D721Med (cell line): ENCODE measurements at regions not wholly inside any gene's neighbourhood (a gene's known extent, or its start where the extent isn't known, plus 50 kb on each side); places are given as distances from the start of the nearest gene placed in this dataset.

Experiments
- DNase-seq: peaks from one replicate; pipeline ENCODE4 v3.0.0; 2011; ENCODE audit warnings: low spot score; ENCODE audit not compliant: insufficient read length
- FAIRE-seq: peaks from 2 replicates; lab custom pipeline; 2011; peaks lifted over from hg19 to GRCh38; lab: Jason Lieb, UNC
- TF ChIP-seq, protein P1 (sequence below): IDR thresholded peaks from 2 replicates; pipeline ENCODE4 v1.5.1; 2012; ENCODE audit warnings: mild to moderate bottlenecking, control low read depth; ENCODE audit not compliant: insufficient read depth; ENCODE audit errors: missing control alignments

DNA sequence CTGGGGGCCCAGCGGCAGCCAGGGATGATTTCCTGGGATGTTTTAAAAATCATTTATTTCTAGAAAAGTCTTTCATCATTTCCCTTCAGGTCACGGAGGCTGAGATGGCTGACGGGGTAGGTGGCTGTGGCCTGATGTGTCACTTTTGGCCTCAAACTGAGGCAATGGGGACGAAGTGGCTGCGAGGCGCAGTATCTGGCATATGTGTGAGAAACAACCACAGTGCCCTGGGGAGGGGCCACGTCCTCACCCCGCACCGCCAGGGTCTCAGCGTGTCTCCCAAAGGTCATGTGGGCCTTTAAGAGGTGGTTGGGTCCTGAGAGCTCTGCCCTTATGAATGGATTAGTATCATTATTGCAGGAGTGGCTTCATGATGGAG is 120.0 kb downstream of the CEBPB start:
- DNase-seq, result no peak
- TF ChIP-seq, protein P1, sequence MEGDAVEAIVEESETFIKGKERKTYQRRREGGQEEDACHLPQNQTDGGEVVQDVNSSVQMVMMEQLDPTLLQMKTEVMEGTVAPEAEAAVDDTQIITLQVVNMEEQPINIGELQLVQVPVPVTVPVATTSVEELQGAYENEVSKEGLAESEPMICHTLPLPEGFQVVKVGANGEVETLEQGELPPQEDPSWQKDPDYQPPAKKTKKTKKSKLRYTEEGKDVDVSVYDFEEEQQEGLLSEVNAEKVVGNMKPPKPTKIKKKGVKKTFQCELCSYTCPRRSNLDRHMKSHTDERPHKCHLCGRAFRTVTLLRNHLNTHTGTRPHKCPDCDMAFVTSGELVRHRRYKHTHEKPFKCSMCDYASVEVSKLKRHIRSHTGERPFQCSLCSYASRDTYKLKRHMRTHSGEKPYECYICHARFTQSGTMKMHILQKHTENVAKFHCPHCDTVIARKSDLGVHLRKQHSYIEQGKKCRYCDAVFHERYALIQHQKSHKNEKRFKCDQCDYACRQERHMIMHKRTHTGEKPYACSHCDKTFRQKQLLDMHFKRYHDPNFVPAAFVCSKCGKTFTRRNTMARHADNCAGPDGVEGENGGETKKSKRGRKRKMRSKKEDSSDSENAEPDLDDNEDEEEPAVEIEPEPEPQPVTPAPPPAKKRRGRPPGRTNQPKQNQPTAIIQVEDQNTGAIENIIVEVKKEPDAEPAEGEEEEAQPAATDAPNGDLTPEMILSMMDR, result no peak
- FAIRE-seq, result no peak

DNA sequence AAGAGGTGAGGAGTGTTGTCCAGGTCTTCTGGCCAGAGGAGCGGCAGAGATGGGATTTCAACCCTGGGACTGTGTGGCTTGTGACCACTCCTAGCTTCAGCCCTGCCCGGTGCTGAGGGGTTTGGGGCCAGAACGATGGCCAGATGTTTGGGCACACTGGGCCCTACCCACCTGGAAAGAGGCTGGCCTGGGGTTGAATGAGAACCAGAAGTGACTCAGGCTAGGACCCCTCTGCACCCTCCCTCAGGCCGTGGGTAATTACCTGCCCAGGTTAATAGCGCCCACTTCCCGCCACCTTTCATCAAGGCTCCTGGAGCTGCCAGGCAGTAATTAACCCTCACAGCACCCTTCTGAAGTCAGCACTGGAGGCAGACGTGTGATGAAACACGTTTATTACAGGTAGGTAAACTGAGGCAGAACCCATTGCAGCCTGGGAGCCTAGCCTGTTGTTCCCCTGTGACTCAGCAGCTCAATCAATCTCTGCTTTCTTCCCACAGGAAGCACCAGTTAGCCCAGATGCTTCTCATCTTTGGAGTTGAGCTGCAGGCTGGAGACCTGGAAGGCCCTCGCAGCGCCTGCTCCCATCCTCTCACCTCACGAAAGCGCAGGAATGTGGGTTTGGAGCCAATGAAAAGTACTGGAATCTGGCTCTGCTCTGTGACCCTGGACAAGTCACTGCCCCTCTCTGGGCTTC is 120.8 kb downstream of the CEBPB start:
- TF ChIP-seq, protein P1, result no peak
- DNase-seq (no peak), FAIRE-seq (no peak)

- DNase-seq, result no peak
- FAIRE-seq, result no peak
- TF ChIP-seq, protein P1, result no peak
Observed at GRCh38 chr20:50312002-50312681, 121.5 kb downstream of the CEBPB start.

- TF ChIP-seq, protein P1, result no peak
- no peak for FAIRE-seq
- DNase-seq, result no peak
Observed at GRCh38 chr20:50312682-50313521, 122.3 kb downstream of the CEBPB start.

GRCh38 chr20:50313522-50313820 is 122.8 kb downstream of the CEBPB start:
- FAIRE-seq (no peak), DNase-seq (no peak)
- TF ChIP-seq, protein P1, result no peak

GRCh38 chr20:50313827-50314677 is 123.4 kb downstream of the CEBPB start:
- TF ChIP-seq, protein P1, result no peak
- DNase-seq (no peak), FAIRE-seq (no peak)
